Breast epithelium (tissue), 4 donors: ENCODE measurements at regions not wholly inside any gene's neighbourhood (a gene's known extent, or its start where the extent isn't known, plus 50 kb on each side); places are given as distances from the start of the nearest gene placed in this dataset.

ENCODE experiments used
- DNase-seq, 2 donors: peaks; one replicate each; pipeline ENCODE4 v3.0.0-alpha.2; 2019; ENCODE audit warnings: low spot score in 2 of 2
- H3K27ac ChIP-seq, 2 donors: fragments of 200-600 bp; sonication (generic) in 1 of 2; one replicate each; pipeline ENCODE4 v1.5.1; 2016 to 2019; ENCODE audit warnings: mild to moderate bottlenecking in 1 of 2
- H3K27me3 ChIP-seq, 2 donors: fragments of 200-600 bp; sonication (generic) in 1 of 2; one replicate each; pipeline versions ENCODE4 v1.5.1 to v1.6.0; 2017 to 2019; ENCODE audit warnings: control low read depth in 1 of 2, mild to moderate bottlenecking in 1 of 2
- H3K36me3 ChIP-seq: fragments of 200-600 bp; one replicate; pipeline ENCODE4 v1.5.1; 2019
- H3K4me1 ChIP-seq, 2 donors: fragments of 200-600 bp; sonication (generic); one replicate each; pipeline ENCODE4 v1.5.1; 2016 to 2019; ENCODE audit warnings: control low read depth in 1 of 2
- H3K4me3 ChIP-seq, 3 donors: fragments of 200-600 bp; sonication (generic); 1 replicate in 2 of 3; 2 replicates in 1 of 3; pipeline ENCODE4 v1.5.1; 2016 to 2019; ENCODE audit warnings: mild to moderate bottlenecking in 3 of 3, moderate library complexity in 2 of 3
- H3K9me3 ChIP-seq, 2 donors: fragments of 200-600 bp; sonication (generic) in 1 of 2; one replicate each; pipeline ENCODE4 v1.5.1; 2016 to 2019; ENCODE audit warnings: control low read depth in 1 of 2
- CTCF ChIP-seq, 3 donors: fragments of 450-650 bp; IDR thresholded peaks; one replicate each; pipeline ENCODE4 v1.5.1; 2016 to 2017; ENCODE audit warnings: antibody characterized with exemption in 3 of 3, mild to moderate bottlenecking in 3 of 3, moderate library complexity in 3 of 3
- POLR2A ChIP-seq: fragments of 450-650 bp; IDR thresholded peaks from one replicate; pipeline ENCODE4 v1.6.1; 2016; ENCODE audit warnings: antibody characterized with exemption, mild to moderate bottlenecking, moderate library complexity
- POLR2AphosphoS5 ChIP-seq, 3 donors: sonication (generic); formaldehyde crosslinking; IDR thresholded peaks; one replicate each; pipeline ENCODE4 v1.6.1; 2017; ENCODE audit warnings: antibody characterized with exemption in 3 of 3
- intact Hi-C: fragments of 100-400 bp; cut with DNase I; formaldehyde crosslinking; loops from one replicate; pipeline ENCODE4 v1.15.1; 2023; ENCODE audit warnings: low total_unique reads

- Histone ChIP-seq H3K4me3 (no peak overlapping the region), H3K27ac (no peak overlapping the region), H3K36me3 (no peaks in the 10 kb centered on the region), H3K27me3 (no peaks in the 10 kb centered on the region), H3K4me1 (no peaks in the 10 kb centered on the region), H3K9me3 (no peaks in the 10 kb centered on the region)
- TF ChIP-seq POLR2AphosphoS5 (IDR thresholded peaks at IDR 0.05), result no peak
- TF ChIP-seq POLR2A, result no peak
- TF ChIP-seq CTCF (IDR thresholded peaks at IDR 0.05), result no peak
- intact Hi-C loops, result no loop called here
- DNase-seq, result no peak
Measured at GRCh38 chr1:193607787-193608186, 421.4 kb upstream of the B3GALT2 start.

- no peak overlapping the region for H3K4me3 ChIP-seq
- intact Hi-C loops, result no loop called here
- no peak overlapping the region for H3K27ac ChIP-seq
- no peaks in the 10 kb centered on the region for H3K36me3 ChIP-seq
- TF ChIP-seq POLR2A (no peak), POLR2AphosphoS5 (IDR thresholded peaks at IDR 0.05) (no peak), CTCF (IDR thresholded peaks at IDR 0.05) (no peak)
- H3K4me1 ChIP-seq, result no peaks in the 10 kb centered on the region
- no peaks in the 10 kb centered on the region for H3K9me3 ChIP-seq
- no peak for DNase-seq
- no peaks in the 10 kb centered on the region for H3K27me3 ChIP-seq
Measured at GRCh38 chr1:193606035-193606434, 419.6 kb upstream of the B3GALT2 start.

- intact Hi-C loops, result no loop called here
- TF ChIP-seq CTCF (IDR thresholded peaks at IDR 0.05) (no peak), POLR2A (no peak), POLR2AphosphoS5 (IDR thresholded peaks at IDR 0.05) (no peak)
Measured at GRCh38 chr1:193602705-193603104, 416.3 kb upstream of the B3GALT2 start.

GRCh38 chr1:193593147-193593885 is 406.9 kb upstream of the B3GALT2 start:
- Histone ChIP-seq H3K36me3 (no peaks in the 10 kb centered on the region), H3K4me3 (no peak overlapping the region), H3K27ac (no peak overlapping the region), H3K9me3 (no peaks in the 10 kb centered on the region), H3K27me3 (no peaks in the 10 kb centered on the region), H3K4me1 (no peaks in the 10 kb centered on the region)
- no peak for DNase-seq
- intact Hi-C loops, result no loop called here
- TF ChIP-seq CTCF (IDR thresholded peaks at IDR 0.05) (no peak), POLR2AphosphoS5 (IDR thresholded peaks at IDR 0.05) (no peak), POLR2A (no peak)

More at GRCh38 chr1:193602705-193603104, 416.3 kb upstream of the B3GALT2 start:
- H3K27me3 ChIP-seq, result no peaks in the 10 kb centered on the region
- H3K36me3 ChIP-seq, result no peaks in the 10 kb centered on the region
- H3K27ac ChIP-seq, result no peak overlapping the region
- H3K9me3 ChIP-seq, result no peaks in the 10 kb centered on the region
- no peak overlapping the region for H3K4me3 ChIP-seq
- H3K4me1 ChIP-seq, result no peaks in the 10 kb centered on the region
- no peak for DNase-seq

- DNase-seq, result no peak
- TF ChIP-seq CTCF (IDR thresholded peaks at IDR 0.05) (no peak), POLR2A (no peak), POLR2AphosphoS5 (IDR thresholded peaks at IDR 0.05) (no peak)
- intact Hi-C loops, result no loop called here
- no peaks in the 10 kb centered on the region for H3K4me1 ChIP-seq
- no peaks in the 10 kb centered on the region for H3K36me3 ChIP-seq
- H3K9me3 ChIP-seq, result no peaks in the 10 kb centered on the region
- H3K27me3 ChIP-seq, result no peaks in the 10 kb centered on the region
- H3K4me3 ChIP-seq, result no peak overlapping the region
- no peak overlapping the region for H3K27ac ChIP-seq
Measured at GRCh38 chr1:193592317-193592716, 405.9 kb upstream of the B3GALT2 start.
